HepG2 (cell line): ENCODE measurements at regions not wholly inside any gene's neighbourhood (a gene's known extent, or its start where the extent isn't known, plus 50 kb on each side); places are given as distances from the start of the nearest gene placed in this dataset.

Experiments used
- CEBPZ ChIP-seq: IDR thresholded peaks from 2 replicates; pipeline ENCODE4 v1.6.1; 2012; ENCODE audit warnings: low read length, improper control_type of control experiment
- HIVEP1 ChIP-seq: sonication (generic); formaldehyde crosslinking; IDR thresholded peaks from 2 replicates; pipeline ENCODE4 v1.4.0; 2020; ENCODE audit warnings: mild to moderate bottlenecking, missing genetic modification reagents
- KMT2B ChIP-seq: IDR thresholded peaks from 2 replicates; pipeline ENCODE4 v1.6.1; 2016; ENCODE audit warnings: missing genetic modification reagents, missing compliant biosample characterization
- POLR2A ChIP-seq, 2 experiments: IDR thresholded peaks; 2 replicates each; pipeline ENCODE4 v1.6.1; 2011; ENCODE audit warnings: low read depth in 2 of 2, low read length in 2 of 2, mild to moderate bottlenecking in 1 of 2, moderate library complexity in 1 of 2; ENCODE audit not compliant: insufficient read depth in 1 of 2
- POLR2AphosphoS5 ChIP-seq: IDR thresholded peaks from 2 replicates; pipeline ENCODE4 v1.6.1; 2012; ENCODE audit warnings: low read depth, low read length
- PPARG ChIP-seq: conservative IDR thresholded peaks from 2 replicates; pipeline ENCODE4 v1.6.1; 2016; ENCODE audit warnings: missing biosample characterization, missing genetic modification reagents
- SNAPC2 ChIP-seq: sonication (generic); formaldehyde crosslinking; IDR thresholded peaks from 2 replicates; pipeline ENCODE4 v1.8.1; 2022; ENCODE audit warnings: mild to moderate bottlenecking, missing genetic modification reagents
- STAT5B ChIP-seq: sonication (generic); formaldehyde crosslinking; IDR thresholded peaks from 2 replicates; pipeline ENCODE4 v1.4.0; 2020; ENCODE audit warnings: missing genetic modification reagents
- ZBTB7A ChIP-seq: sonication (generic); formaldehyde crosslinking; IDR thresholded peaks from 2 replicates; pipeline ENCODE4 v1.8.0; 2022; ENCODE audit warnings: mild to moderate bottlenecking, missing genetic modification reagents
- ZFP41 ChIP-seq: sonication (generic); formaldehyde crosslinking; IDR thresholded peaks from 2 replicates; pipeline ENCODE4 v1.4.0; 2020; ENCODE audit warnings: mild to moderate bottlenecking, missing genetic modification reagents, borderline replicate concordance
- ZNF547 ChIP-seq: sonication (generic); formaldehyde crosslinking; IDR thresholded peaks from 2 replicates; pipeline ENCODE4 v1.5.1; 2020; ENCODE audit warnings: mild to moderate bottlenecking, missing genetic modification reagents
- ZNF780A ChIP-seq: sonication (generic); formaldehyde crosslinking; IDR thresholded peaks from 2 replicates; pipeline ENCODE4 v1.8.0; 2022; ENCODE audit warnings: mild to moderate bottlenecking, missing genetic modification reagents, moderate library complexity

- TF ChIP-seq ZNF547 (CRISPR knock-in tag) (no peak), POLR2A (IDR thresholded peaks at IDR 0.05; ENCODE audit: insufficient read depth in 1 of 2, low read depth in 2 of 2, low read length in 2 of 2) (no peak), POLR2AphosphoS5 (no peak), PPARG (no peak), ZNF780A (no peak), KMT2B (no peak), ZFP41 (CRISPR knock-in tag) (no peak), CEBPZ (no peak), HIVEP1 (CRISPR knock-in tag) (no peak), ZBTB7A (CRISPR knock-in tag) (no peak), STAT5B (no peak), SNAPC2 (CRISPR knock-in tag) (no peak)
Observed at GRCh38 chr3:187795207-187795960, 50.1 kb upstream of the BCL6 start.
